ENCODE measurements at regions not wholly inside any gene's neighbourhood (a gene's known extent, or its start where the extent isn't known, plus 50 kb on each side); places are given as distances from the start of the nearest gene placed in this dataset.

- no peak for DNase-seq (ENCODE audit: low read depth, low spot score)
- no peaks in the 10 kb centered on the region for H3K9me3 ChIP-seq (ENCODE audit: low read depth, low read length)
- H3K4me3 ChIP-seq: no peak overlapping the region
- no peak overlapping the region for H3K9ac ChIP-seq (ENCODE audit: insufficient read length)
- no peak for TF ChIP-seq EZH2 (IDR thresholded peaks at IDR 0.05)
- no peak overlapping the region for H3K27ac ChIP-seq
- no peaks in the 10 kb centered on the region for H3K36me3 ChIP-seq (ENCODE audit: insufficient read depth, low read length)
These were observed 86.5 kb upstream of the TNFAIP3 start for GRCh38 chr6:137780447-137781034.

GRCh38 chr6:137781639-137782038 is 85.4 kb upstream of the TNFAIP3 start:
- no peak for TF ChIP-seq POLR2AphosphoS5 (IDR thresholded peaks at IDR 0.05; ENCODE audit: borderline replicate concordance, low read depth, low read length)
- TF ChIP-seq EZH2 (IDR thresholded peaks at IDR 0.05): no peak
- TF ChIP-seq FOXP2 (optimal IDR thresholded peaks at IDR 0.05; ENCODE audit: control extremely low read depth, extremely low read length, insufficient read depth): no peak
- Histone ChIP-seq H3K4me3 (no peak overlapping the region), H3K27ac (no peak overlapping the region), H3K9ac (ENCODE audit: insufficient read length) (no peak overlapping the region), H3K9me3 (ENCODE audit: low read depth, low read length) (no peaks in the 10 kb centered on the region), H3K36me3 (ENCODE audit: insufficient read depth, low read length) (no peaks in the 10 kb centered on the region)
- no peak for DNase-seq (ENCODE audit: low read depth, low spot score)

- Histone ChIP-seq H3K4me3 (no peak overlapping the region), H3K27ac (no peak overlapping the region), H3K9ac (ENCODE audit: insufficient read length) (no peak overlapping the region), H3K36me3 (ENCODE audit: insufficient read depth, low read length) (no peaks in the 10 kb centered on the region), H3K9me3 (ENCODE audit: low read depth, low read length) (no peaks in the 10 kb centered on the region)
- TF ChIP-seq FOXP2 (optimal IDR thresholded peaks at IDR 0.05; ENCODE audit: control extremely low read depth, extremely low read length, insufficient read depth) (no peak), EZH2 (IDR thresholded peaks at IDR 0.05) (no peak), POLR2AphosphoS5 (IDR thresholded peaks at IDR 0.05; ENCODE audit: borderline replicate concordance, low read depth, low read length) (no peak)
- DNase-seq (ENCODE audit: low read depth, low spot score): no peak
These were observed 84.7 kb upstream of the TNFAIP3 start for GRCh38 chr6:137782166-137783039.

DNA sequence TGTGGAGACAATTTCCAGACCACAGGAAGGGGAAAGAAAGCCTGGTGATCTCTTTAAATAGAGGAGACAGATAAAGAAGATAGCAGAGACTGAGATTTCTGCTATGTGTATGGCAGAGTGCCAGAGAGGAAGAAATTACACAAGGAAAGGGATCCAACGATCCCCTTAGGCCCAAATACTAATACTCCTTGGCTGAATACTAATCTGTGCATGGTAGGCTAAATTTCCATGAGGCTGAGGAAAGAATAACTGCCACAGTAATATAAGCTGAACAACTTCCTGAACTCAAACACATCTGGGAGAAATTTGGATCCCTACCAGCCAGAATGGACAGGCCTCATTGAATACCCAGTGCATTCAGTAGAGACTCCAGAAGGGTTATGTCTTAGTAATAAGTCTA is 83.3 kb upstream of the TNFAIP3 start:
- Histone ChIP-seq H3K9ac (ENCODE audit: insufficient read length) (no peak overlapping the region), H3K36me3 (ENCODE audit: insufficient read depth, low read length) (no peaks in the 10 kb centered on the region), H3K4me3 (peak overlapping the region; percentile 43), H3K9me3 (ENCODE audit: low read depth, low read length) (no peaks in the 10 kb centered on the region), H3K27ac (peak overlapping the region; percentile 89)
- no peak; the same call in 1 of the 2 replicates for TF ChIP-seq POLR2AphosphoS5 (IDR thresholded peaks at IDR 0.05; ENCODE audit: borderline replicate concordance, low read depth, low read length)
- TF ChIP-seq FOXP2 (optimal IDR thresholded peaks at IDR 0.05; ENCODE audit: control extremely low read depth, extremely low read length, insufficient read depth): no peak
- TF ChIP-seq EZH2 (IDR thresholded peaks at IDR 0.05): no peak
- DNase-seq (ENCODE audit: low read depth, low spot score): peak; percentile 93

DNA sequence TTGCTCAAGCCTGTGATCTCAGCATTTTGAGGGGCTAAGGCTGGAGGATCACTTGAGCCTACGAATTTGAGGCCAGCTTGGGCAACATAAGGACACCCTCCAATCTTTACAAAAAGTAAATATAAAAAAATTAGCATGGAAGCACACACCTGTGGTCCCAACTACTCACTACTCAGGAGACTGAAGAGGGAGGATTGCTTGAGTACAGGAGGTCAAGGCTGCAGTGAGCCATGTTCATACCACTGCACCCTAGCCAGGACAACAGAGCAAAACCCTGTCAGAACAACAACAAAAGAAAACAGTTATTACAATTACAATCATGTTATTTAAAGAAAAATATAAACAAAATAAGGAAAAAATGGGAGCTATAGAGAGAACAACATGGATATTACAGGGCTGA is 82.5 kb upstream of the TNFAIP3 start:
- Histone ChIP-seq H3K9ac (ENCODE audit: insufficient read length) (no peak overlapping the region), H3K36me3 (ENCODE audit: insufficient read depth, low read length) (no peaks in the 10 kb centered on the region), H3K27ac (peak overlapping the region; percentile 89), H3K9me3 (ENCODE audit: low read depth, low read length) (no peaks in the 10 kb centered on the region), H3K4me3 (no peak overlapping the region; the same call in 1 of the 2 replicates)
- TF ChIP-seq FOXP2 (optimal IDR thresholded peaks at IDR 0.05; ENCODE audit: control extremely low read depth, extremely low read length, insufficient read depth): no peak
- TF ChIP-seq EZH2 (IDR thresholded peaks at IDR 0.05): no peak
- no peak for TF ChIP-seq POLR2AphosphoS5 (IDR thresholded peaks at IDR 0.05; ENCODE audit: borderline replicate concordance, low read depth, low read length)
- DNase-seq (ENCODE audit: low read depth, low spot score): no peak

- DNase-seq (ENCODE audit: low read depth, low spot score): no peak
- no peak for TF ChIP-seq FOXP2 (optimal IDR thresholded peaks at IDR 0.05; ENCODE audit: control extremely low read depth, extremely low read length, insufficient read depth)
- no peak for TF ChIP-seq POLR2AphosphoS5 (IDR thresholded peaks at IDR 0.05; ENCODE audit: borderline replicate concordance, low read depth, low read length)
These were observed 80.0 kb upstream of the TNFAIP3 start for GRCh38 chr6:137787016-137787415.

DNA sequence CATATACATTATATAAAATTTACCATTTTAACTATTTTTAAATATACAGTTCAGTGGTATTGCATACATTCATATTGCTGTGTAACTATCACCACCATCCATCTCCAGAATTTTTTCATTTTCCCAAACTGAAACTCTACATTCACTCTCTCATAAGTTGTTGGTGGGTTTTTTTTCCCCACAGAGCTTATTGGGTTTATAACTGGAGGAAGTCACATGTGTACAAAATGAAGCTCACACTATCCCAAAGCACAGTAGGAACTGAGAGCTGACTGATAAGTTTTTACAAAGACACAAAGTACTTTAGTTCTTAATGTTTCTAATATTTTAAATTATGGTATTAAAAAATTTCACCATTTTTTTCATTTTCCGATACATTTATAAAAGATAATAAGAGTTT is 78.8 kb upstream of the TNFAIP3 start:
- no peaks in the 10 kb centered on the region for H3K9me3 ChIP-seq (ENCODE audit: low read depth, low read length)
- TF ChIP-seq EZH2 (IDR thresholded peaks at IDR 0.05) (no peak), FOXP2 (optimal IDR thresholded peaks at IDR 0.05; ENCODE audit: control extremely low read depth, extremely low read length, insufficient read depth) (no peak), POLR2AphosphoS5 (IDR thresholded peaks at IDR 0.05; ENCODE audit: borderline replicate concordance, low read depth, low read length) (no peak)

More at GRCh38 chr6:137787016-137787415, 80.0 kb upstream of the TNFAIP3 start:
- peak overlapping the region; percentile 88 for H3K27ac ChIP-seq
- H3K36me3 ChIP-seq (ENCODE audit: insufficient read depth, low read length): no peaks in the 10 kb centered on the region
- H3K9me3 ChIP-seq (ENCODE audit: low read depth, low read length): no peaks in the 10 kb centered on the region
- H3K4me3 ChIP-seq: no peak overlapping the region
- no peak overlapping the region for H3K9ac ChIP-seq (ENCODE audit: insufficient read length)

GRCh38 chr6:137791281-137792159 is 75.5 kb upstream of the TNFAIP3 start:
- Histone ChIP-seq H3K4me3 (no peak overlapping the region), H3K36me3 (ENCODE audit: insufficient read depth, low read length) (no peaks in the 10 kb centered on the region), H3K27ac (no peak overlapping the region), H3K9me3 (ENCODE audit: low read depth, low read length) (no peaks in the 10 kb centered on the region), H3K9ac (ENCODE audit: insufficient read length) (no peak overlapping the region)
- no peak for DNase-seq (ENCODE audit: low read depth, low spot score)
- TF ChIP-seq POLR2AphosphoS5 (IDR thresholded peaks at IDR 0.05; ENCODE audit: borderline replicate concordance, low read depth, low read length) (no peak), EZH2 (IDR thresholded peaks at IDR 0.05) (no peak), FOXP2 (optimal IDR thresholded peaks at IDR 0.05; ENCODE audit: control extremely low read depth, extremely low read length, insufficient read depth) (no peak)

More for the DNA sequence above, 78.8 kb upstream of the TNFAIP3 start:
- H3K36me3 ChIP-seq (ENCODE audit: insufficient read depth, low read length): no peaks in the 10 kb centered on the region
- DNase-seq (ENCODE audit: low read depth, low spot score): no peak
- H3K27ac ChIP-seq: no peak overlapping the region
- H3K4me3 ChIP-seq: no peak overlapping the region
- H3K9ac ChIP-seq (ENCODE audit: insufficient read length): no peak overlapping the region
